ENCODE measurements at regions not wholly inside any gene's neighbourhood (a gene's known extent, or its start where the extent isn't known, plus 50 kb on each side); places are given as distances from the start of the nearest gene placed in this dataset.
"Not testable (repeated sequence)": the region's sequence is repeated elsewhere in the genome, so short reads cannot be mapped to it uniquely, and the experiment has no call there.

DNA sequence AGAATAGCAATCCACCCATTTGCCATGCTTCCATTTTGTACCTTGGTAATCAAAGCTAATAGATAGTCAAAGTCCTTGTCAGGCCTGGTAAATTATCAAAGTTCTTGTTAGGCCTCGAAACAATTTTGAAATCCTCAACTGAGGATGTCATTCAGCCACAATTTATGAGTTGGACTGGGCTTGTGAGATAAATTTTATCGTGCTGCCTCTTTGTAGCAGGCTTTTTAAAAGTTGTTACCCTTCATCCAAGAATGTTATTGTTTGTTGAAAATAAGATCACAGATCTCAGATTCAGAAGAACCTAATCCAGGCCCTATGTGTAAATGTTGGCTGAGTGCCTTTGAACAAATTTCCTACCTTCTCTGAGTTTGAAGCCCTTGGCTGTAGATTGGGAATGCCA is 143.3 kb upstream of the PROK2 start:
- DNase-seq (ENCODE audit: insufficient read length, low spot score) (no peak), FAIRE-seq (no peak)
- no peak for TF ChIP-seq SPI1 (IDR thresholded peaks at IDR 0.05; ENCODE audit: low read depth, low read length)
- TF ChIP-seq POU2F2 (IDR thresholded peaks at IDR 0.05; ENCODE audit: low read depth, low read length) = no peak
- no peak for TF ChIP-seq POLR2AphosphoS5 (IDR thresholded peaks at IDR 0.05; ENCODE audit: low read depth, low read length)
- no peak for TF ChIP-seq POLR2A (IDR thresholded peaks at IDR 0.05; ENCODE audit: low read depth, low read length)
- TF ChIP-seq PAX5 (IDR thresholded peaks at IDR 0.05; ENCODE audit: insufficient read depth, low read length, severe bottlenecking) = no peak
- no peak for TF ChIP-seq TAF1 (IDR thresholded peaks at IDR 0.05; ENCODE audit: low read depth, low read length)

DNA sequence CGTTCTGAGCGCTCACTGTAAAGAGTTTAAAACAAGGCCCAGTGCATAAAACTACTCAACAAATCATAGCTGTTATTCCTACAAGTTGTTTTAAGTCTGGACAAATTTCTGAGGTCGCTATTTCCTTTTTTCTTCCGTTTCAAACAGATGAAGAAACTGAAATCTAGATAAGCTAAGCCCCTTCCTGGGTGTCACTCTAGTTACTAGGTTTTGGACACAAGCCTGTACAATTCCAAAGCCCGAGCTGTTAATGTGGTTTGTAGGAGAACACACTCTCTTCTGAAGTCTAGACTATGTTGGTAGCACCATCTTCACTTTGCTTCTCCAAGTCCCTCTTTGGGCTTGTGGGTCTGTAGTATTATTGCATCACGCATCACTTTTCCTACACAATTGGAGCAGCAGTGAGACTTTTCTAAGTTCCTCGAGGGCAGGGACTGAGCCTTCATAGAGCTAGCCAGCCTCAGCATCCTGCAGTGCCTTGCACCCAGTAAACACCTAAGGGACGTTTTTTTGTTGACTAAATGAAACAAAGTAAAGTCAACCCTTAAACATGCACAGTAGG is 142.6 kb upstream of the PROK2 start:
- TF ChIP-seq TAF1 (IDR thresholded peaks at IDR 0.05; ENCODE audit: low read depth, low read length) (no peak), PAX5 (IDR thresholded peaks at IDR 0.05; ENCODE audit: insufficient read depth, low read length, severe bottlenecking) (no peak), POLR2A (IDR thresholded peaks at IDR 0.05; ENCODE audit: low read depth, low read length) (no peak), POLR2AphosphoS5 (IDR thresholded peaks at IDR 0.05; ENCODE audit: low read depth, low read length) (no peak), SPI1 (IDR thresholded peaks at IDR 0.05; ENCODE audit: low read depth, low read length) (no peak), POU2F2 (IDR thresholded peaks at IDR 0.05; ENCODE audit: low read depth, low read length) (no peak)
- DNase-seq (ENCODE audit: insufficient read length, low spot score) (no peak), FAIRE-seq (peak; percentile 13)

DNA sequence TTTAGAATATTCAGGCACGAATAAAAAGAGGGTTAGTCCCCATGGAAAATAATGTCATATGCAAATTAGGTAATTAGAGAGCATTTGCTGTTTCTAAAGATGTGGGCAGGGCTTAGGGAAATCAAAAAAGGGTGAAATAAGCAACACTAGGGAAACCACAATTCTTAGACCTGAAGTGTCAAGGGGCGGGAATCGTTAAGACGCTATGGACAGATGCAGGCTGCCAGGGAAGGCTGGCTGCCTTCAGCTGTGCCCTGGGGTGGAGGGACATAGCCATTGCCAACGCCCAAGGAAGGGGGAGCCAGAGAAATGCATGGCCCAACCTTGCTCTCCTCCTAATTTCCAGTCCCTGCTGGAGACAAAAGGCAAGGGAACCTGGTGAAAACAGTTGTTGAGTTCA is 141.7 kb upstream of the PROK2 start:
- FAIRE-seq = no peak
- TF ChIP-seq PAX5 (IDR thresholded peaks at IDR 0.05; ENCODE audit: insufficient read depth, low read length, severe bottlenecking) (no peak), POLR2AphosphoS5 (IDR thresholded peaks at IDR 0.05; ENCODE audit: low read depth, low read length) (no peak), POLR2A (IDR thresholded peaks at IDR 0.05; ENCODE audit: low read depth, low read length) (no peak), SPI1 (IDR thresholded peaks at IDR 0.05; ENCODE audit: low read depth, low read length) (no peak), POU2F2 (IDR thresholded peaks at IDR 0.05; ENCODE audit: low read depth, low read length) (no peak), TAF1 (IDR thresholded peaks at IDR 0.05; ENCODE audit: low read depth, low read length) (no peak)
- DNase-seq (ENCODE audit: insufficient read length, low spot score) = no peak

DNA sequence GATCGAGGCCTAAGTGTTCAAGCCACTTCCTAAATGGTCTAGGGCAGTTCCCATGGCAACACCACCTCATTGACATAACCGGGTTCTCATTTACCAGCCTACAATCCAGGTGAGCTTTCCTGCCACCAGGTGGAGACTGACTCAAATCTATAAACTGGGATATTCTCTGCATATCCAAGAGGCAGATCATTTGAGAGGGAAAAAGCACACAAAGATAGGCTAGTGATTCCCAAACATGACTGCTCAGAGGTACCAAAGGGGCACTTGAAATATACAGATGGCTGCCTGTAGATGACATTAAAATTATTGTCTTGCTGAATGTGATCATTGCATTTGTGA is 141.3 kb upstream of the PROK2 start:
- peak; percentile 91 for FAIRE-seq
- peak; percentile 25 for DNase-seq (ENCODE audit: insufficient read length, low spot score)
- TF ChIP-seq PAX5 (IDR thresholded peaks at IDR 0.05; ENCODE audit: insufficient read depth, low read length, severe bottlenecking) = no peak
- no peak for TF ChIP-seq TAF1 (IDR thresholded peaks at IDR 0.05; ENCODE audit: low read depth, low read length)
- TF ChIP-seq POLR2A (IDR thresholded peaks at IDR 0.05; ENCODE audit: low read depth, low read length) = no peak
- TF ChIP-seq POLR2AphosphoS5 (IDR thresholded peaks at IDR 0.05; ENCODE audit: low read depth, low read length) = no peak
- TF ChIP-seq POU2F2 (IDR thresholded peaks at IDR 0.05; ENCODE audit: low read depth, low read length) = no peak
- TF ChIP-seq SPI1 (IDR thresholded peaks at IDR 0.05; ENCODE audit: low read depth, low read length) = no peak

DNA sequence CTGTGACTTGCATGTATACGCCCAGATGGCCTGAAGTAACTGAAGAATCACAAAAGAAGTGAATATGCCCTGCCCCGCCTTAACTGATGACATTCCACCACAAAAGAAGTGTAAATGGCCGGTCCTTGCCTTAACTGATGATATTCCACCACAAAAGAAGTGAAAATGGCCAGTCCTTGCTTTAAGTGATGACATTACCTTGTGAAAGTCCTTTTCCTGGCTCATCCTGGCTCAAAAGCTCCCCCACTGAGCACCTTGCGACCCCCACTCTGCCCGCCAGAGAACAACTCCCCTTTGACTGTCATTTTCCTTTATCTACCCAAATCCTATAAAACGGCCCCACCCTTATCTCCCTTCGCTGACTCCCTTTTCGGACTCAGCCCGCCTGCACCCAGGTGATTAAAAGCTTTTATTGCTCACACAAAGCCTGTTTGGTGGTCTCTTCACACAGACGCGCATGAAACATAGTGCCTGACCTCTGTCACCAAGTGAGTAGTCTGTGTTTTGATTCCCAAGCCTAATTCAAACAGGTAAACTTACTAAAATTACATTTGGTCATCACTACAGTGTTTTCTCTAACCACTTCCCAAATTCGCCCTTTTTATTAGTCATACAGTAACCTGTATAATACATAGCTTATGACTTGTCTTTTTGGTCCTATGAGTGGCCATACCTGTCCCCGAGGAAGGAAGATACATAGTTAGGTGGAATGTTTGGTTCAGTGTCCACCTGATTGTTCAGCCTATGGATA is 140.7 kb upstream of the PROK2 start:
- TF ChIP-seq SPI1 (IDR thresholded peaks at IDR 0.05; ENCODE audit: low read depth, low read length) = peak; percentile 75
- not testable (repeated sequence) for DNase-seq (ENCODE audit: insufficient read length, low spot score); FAIRE-seq

DNA sequence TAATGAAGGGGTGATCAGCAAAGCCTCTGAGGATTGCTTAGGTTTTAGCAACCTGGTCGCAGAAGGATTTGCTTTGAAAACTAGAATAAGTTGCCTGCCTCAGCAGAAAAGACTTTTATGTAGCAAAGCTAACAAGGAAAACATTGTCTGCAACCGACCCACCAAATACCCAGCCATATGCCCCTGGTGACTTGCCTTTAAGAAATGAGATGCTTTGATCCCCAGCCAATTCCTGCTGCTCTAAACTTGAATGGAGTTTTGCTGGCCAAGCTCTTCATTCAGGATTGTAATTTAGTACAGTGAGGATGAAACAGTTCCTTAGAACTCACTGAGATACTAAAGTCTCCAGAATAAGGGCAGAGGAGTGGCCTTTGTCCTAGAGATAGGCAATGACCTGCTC is 139.8 kb upstream of the PROK2 start:
- no peak for DNase-seq (ENCODE audit: insufficient read length, low spot score)
- no peak for TF ChIP-seq POLR2A (IDR thresholded peaks at IDR 0.05; ENCODE audit: low read depth, low read length)
- no peak for TF ChIP-seq TAF1 (IDR thresholded peaks at IDR 0.05; ENCODE audit: low read depth, low read length)
- TF ChIP-seq POLR2AphosphoS5 (IDR thresholded peaks at IDR 0.05; ENCODE audit: low read depth, low read length) = no peak
- no peak for TF ChIP-seq SPI1 (IDR thresholded peaks at IDR 0.05; ENCODE audit: low read depth, low read length)
- FAIRE-seq = no peak

DNA sequence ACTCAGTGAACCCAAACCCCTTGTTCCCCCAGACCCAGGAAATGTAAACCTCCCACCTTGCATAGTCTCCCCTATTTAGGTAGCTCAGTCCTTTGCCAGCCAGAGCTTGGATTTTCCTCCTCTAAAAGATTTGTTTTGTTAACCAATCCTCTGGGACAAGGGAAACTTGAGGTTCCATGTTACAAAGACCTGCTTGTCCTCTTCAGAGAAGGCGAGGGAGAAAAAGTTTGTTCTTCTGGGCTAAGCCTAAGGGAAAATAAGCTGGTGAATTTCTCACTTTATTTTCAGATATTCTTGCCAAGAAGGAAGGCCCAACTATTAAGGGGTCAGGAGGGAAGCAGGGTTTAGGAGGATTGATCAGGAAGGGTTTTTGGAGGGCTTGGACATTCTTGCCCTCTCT is 136.1 kb upstream of the PROK2 start:
- TF ChIP-seq POLR2A (IDR thresholded peaks at IDR 0.05; ENCODE audit: low read depth, low read length) (no peak), TAF1 (IDR thresholded peaks at IDR 0.05; ENCODE audit: low read depth, low read length) (no peak), PAX5 (IDR thresholded peaks at IDR 0.05; ENCODE audit: insufficient read depth, low read length, severe bottlenecking) (no peak), POLR2AphosphoS5 (IDR thresholded peaks at IDR 0.05; ENCODE audit: low read depth, low read length) (no peak), SPI1 (IDR thresholded peaks at IDR 0.05; ENCODE audit: low read depth, low read length) (no peak), POU2F2 (IDR thresholded peaks at IDR 0.05; ENCODE audit: low read depth, low read length) (no peak)
- FAIRE-seq = no peak
- DNase-seq (ENCODE audit: insufficient read length, low spot score) = no peak

DNA sequence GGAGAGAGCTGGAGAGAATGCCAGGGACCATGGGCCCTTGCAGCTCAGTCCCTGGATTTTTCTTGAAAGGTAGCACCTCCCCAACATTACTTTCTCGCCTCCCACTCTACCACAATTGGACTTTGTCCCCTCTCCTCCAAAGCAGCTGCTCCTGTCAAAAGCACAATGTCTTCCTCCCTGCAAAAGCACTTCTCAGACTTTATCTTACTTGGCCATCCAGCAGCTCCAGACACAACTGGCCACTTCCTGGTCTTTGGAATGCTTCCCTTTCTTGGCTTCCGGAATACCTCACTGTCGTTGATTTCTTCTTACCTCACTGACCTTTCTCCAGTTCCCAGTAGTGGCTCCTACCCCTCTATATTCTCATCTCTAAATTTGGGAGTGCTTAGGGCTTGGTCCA is 134.6 kb upstream of the PROK2 start:
- no peak for DNase-seq (ENCODE audit: insufficient read length, low spot score)
- no peak for FAIRE-seq
- TF ChIP-seq POLR2AphosphoS5 (IDR thresholded peaks at IDR 0.05; ENCODE audit: low read depth, low read length) (no peak), TAF1 (IDR thresholded peaks at IDR 0.05; ENCODE audit: low read depth, low read length) (no peak), POLR2A (IDR thresholded peaks at IDR 0.05; ENCODE audit: low read depth, low read length) (no peak), SPI1 (IDR thresholded peaks at IDR 0.05; ENCODE audit: low read depth, low read length) (no peak), PAX5 (IDR thresholded peaks at IDR 0.05; ENCODE audit: insufficient read depth, low read length, severe bottlenecking) (no peak), POU2F2 (IDR thresholded peaks at IDR 0.05; ENCODE audit: low read depth, low read length) (no peak)

DNA sequence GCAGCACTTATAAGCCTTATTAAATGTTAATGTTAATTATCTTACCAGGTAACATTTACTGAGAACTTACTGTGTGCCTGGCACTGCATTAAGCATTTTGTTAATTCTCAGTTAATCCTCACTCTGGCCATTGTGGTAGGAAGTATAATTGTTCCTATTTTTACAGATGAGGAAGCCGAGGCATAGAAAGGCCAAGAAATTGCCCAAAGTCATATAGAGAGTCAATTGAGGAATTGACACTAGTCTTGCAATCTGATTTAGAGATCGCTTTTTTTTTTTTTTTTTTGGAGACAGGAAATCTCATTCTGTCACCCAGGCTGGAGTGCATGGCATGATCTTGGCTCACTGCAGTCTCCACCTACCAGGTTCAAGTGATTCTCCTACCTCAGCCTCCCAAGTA is 132.6 kb upstream of the PROK2 start:
- FAIRE-seq = peak; percentile 5
- no peak for DNase-seq (ENCODE audit: insufficient read length, low spot score)

DNA sequence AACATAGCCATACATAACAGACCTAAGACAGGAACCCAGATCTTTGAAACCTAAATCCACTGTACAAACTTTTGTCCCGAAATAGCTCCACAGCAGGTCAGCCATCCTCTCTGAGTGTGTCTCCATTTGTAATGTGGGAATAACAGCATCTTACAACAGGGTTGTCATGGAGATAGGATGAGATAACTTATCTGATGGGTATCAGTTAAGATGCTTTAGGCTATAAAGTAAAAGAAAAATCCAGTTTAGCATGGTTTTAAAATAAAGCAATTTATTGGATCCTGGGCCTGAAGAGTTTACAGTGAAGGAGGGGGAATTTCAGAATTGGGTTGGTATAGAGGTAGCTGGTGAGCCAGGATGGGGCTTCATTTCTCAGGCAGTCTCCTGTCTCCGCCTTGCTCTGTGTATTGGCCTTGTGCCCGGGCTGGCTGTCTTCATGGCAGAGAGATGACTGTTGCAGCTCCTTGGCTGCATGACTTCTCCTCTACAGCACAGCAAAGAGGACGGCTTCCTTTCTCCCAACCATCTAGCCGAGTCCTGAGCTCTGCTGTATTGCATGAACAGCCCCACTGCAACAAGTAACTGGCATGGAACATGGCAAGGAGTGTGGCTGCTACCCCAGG is 131.9 kb upstream of the PROK2 start:
- DNase-seq (ENCODE audit: insufficient read length, low spot score) (no peak), FAIRE-seq (no peak)
- TF ChIP-seq SPI1 (IDR thresholded peaks at IDR 0.05; ENCODE audit: low read depth, low read length) (no peak), PAX5 (IDR thresholded peaks at IDR 0.05; ENCODE audit: insufficient read depth, low read length, severe bottlenecking) (no peak), TAF1 (IDR thresholded peaks at IDR 0.05; ENCODE audit: low read depth, low read length) (no peak), POU2F2 (IDR thresholded peaks at IDR 0.05; ENCODE audit: low read depth, low read length) (no peak), POLR2A (IDR thresholded peaks at IDR 0.05; ENCODE audit: low read depth, low read length) (no peak), POLR2AphosphoS5 (IDR thresholded peaks at IDR 0.05; ENCODE audit: low read depth, low read length) (no peak)

More for the DNA sequence above, 132.6 kb upstream of the PROK2 start:
- peak; percentile 67 for TF ChIP-seq SPI1 (IDR thresholded peaks at IDR 0.05; ENCODE audit: low read depth, low read length)
- no peak for TF ChIP-seq TAF1 (IDR thresholded peaks at IDR 0.05; ENCODE audit: low read depth, low read length)

All from GM12891 (cell line).